Pancreas (tissue), 10 donors: ENCODE measurements at regions not wholly inside any gene's neighbourhood (a gene's known extent, or its start where the extent isn't known, plus 50 kb on each side); places are given as distances from the start of the nearest gene placed in this dataset.

Experiments
- ATAC-seq, 4 donors: fragments of 200-7000 bp; cut with Tn5 transposase; one replicate each; pipeline versions ENCODE4 v1.8.0 to v1.9.1; 2020; ENCODE audit warnings: mild to moderate bottlenecking in 4 of 4, moderate library complexity in 4 of 4
- DNase-seq, 6 donors: peaks; one replicate each; pipeline ENCODE4 v3.0.0-alpha.2; 2020
- FAIRE-seq: peaks from 2 replicates; lab custom pipeline; 2012; peaks lifted over from hg19 to GRCh38; lab: Jason Lieb, UNC
- H3K27ac ChIP-seq, 4 donors: fragments of 200-600 bp; sonication (generic); 1 replicate in 3 of 4; 2 replicates in 1 of 4; pipeline versions ENCODE4 v1.5.0 to v1.8.0; 2020
- H3K27me3 ChIP-seq, 4 donors: fragments of 200-600 bp; one replicate each; pipeline ENCODE4 v1.8.0; 2021
- H3K36me3 ChIP-seq, 3 donors: fragments of 200-600 bp; sonication (generic) in 1 of 3; one replicate each; pipeline versions ENCODE4 v1.5.0 to v1.8.0; 2020 to 2021
- H3K4me1 ChIP-seq, 3 donors: fragments of 200-600 bp; one replicate each; pipeline ENCODE4 v1.8.0; 2021
- H3K4me3 ChIP-seq, 4 donors: fragments of 200-600 bp; sonication (generic) in 2 of 4; one replicate each; pipeline versions ENCODE4 v1.5.0 to v1.8.0; 2020 to 2021
- H3K9me3 ChIP-seq, 4 donors: fragments of 200-600 bp; one replicate each; pipeline ENCODE4 v1.8.0; 2021
- WGBS, 2 donors: extraction: QIAGEN DNeasy Blood & Tissue Kit; methylation state at CpG; one replicate each; pipeline ENCODE4 v1.1.7; 2013; 5-methylcytosine and 5-hydroxymethylcytosine counted together
- intact Hi-C, 3 donors: fragments of 100-400 bp; cut with DNase I; formaldehyde crosslinking; loops; one replicate each; pipeline versions ENCODE4 v1.11.1 to v1.14.2; 2022
- TF ChIP-seq, protein P1 (sequence below), 4 donors: fragments of 200-600 bp; sonication (generic) in 3 of 4; IDR thresholded peaks; one replicate each; pipeline versions ENCODE4 v1.5.0 to v1.8.0; 2021; ENCODE audit warnings: antibody characterized with exemption in 4 of 4
- donor health status: healthy with polysubstance abuse.
- donor health status: DM: no; HTN: no; CAD: no; lungs with moderate emphysema.
- donor health status: DM: no; HTN: no; CAD: no.
- donor health status: control.
- donor health status: control.
- donor health status: Bipolar disorder and iron deficiency.
- donor health status: DM: yes; HTN: yes; CAD: no.
- donor health status: DM: no; HTN: no; CAD: no.
- donor health status: DM: no; HTN: no; CAD: no.
- donor health status: DM: yes; HTN: yes; CAD: no.

DNA sequence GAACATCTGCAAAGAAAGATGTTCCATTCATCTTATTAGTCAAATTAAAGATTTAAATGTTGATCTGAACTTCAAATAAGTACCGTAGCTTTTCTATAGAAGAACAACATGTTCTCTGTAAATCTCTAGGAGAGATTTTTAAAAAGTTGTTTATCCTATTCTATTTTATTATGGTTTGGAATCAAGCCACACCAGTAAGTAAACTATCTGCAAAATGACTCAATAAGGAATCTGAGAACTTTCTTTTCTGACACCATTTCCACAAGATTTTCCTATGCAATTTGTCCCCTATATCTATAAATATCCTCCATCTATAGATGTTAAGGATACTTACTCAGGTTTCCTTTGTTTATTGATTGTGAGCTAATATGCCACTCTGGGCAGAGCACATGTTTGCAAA, 736.6 kb downstream of the CBLN2 start:
- no peak for FAIRE-seq

DNA sequence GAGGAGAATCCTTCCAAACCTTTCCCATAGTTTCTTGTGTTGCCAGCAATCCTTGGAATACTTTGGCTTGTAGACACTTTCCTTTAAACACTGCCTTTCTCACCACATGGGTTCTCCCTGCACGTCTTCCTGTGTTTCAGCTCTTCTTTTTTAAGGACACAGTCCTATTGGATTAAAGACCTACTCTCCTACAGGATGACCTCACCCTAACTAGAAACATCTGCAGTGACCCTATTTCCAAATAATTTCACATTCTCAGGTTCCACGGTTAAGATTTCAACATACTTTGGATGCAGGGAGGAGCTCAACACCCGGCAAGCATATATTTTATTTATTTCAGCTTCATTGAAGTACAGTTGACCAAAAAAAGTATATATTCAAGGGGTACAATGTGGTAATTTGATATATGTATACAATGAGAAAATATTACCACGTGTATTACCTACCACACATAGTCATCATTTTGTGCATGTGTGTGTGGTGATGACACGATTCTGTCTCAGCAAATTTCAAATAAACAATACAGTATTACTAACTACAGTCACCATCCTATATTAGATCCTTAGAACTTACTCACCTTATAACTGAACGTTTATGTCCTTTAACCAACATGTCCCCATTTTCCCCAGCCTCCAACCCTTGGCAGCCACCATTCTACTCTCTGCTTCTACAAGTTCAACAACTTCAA, 745.0 kb downstream of the CBLN2 start:
- Histone ChIP-seq H3K27me3 (no peaks in the 10 kb centered on the region), H3K9me3 (no peaks in the 10 kb centered on the region), H3K27ac (no peak overlapping the region), H3K4me3 (no peak overlapping the region), H3K4me1 (no peaks in the 10 kb centered on the region), H3K36me3 (no peaks in the 10 kb centered on the region)
- TF ChIP-seq, protein P1, sequence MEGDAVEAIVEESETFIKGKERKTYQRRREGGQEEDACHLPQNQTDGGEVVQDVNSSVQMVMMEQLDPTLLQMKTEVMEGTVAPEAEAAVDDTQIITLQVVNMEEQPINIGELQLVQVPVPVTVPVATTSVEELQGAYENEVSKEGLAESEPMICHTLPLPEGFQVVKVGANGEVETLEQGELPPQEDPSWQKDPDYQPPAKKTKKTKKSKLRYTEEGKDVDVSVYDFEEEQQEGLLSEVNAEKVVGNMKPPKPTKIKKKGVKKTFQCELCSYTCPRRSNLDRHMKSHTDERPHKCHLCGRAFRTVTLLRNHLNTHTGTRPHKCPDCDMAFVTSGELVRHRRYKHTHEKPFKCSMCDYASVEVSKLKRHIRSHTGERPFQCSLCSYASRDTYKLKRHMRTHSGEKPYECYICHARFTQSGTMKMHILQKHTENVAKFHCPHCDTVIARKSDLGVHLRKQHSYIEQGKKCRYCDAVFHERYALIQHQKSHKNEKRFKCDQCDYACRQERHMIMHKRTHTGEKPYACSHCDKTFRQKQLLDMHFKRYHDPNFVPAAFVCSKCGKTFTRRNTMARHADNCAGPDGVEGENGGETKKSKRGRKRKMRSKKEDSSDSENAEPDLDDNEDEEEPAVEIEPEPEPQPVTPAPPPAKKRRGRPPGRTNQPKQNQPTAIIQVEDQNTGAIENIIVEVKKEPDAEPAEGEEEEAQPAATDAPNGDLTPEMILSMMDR (IDR thresholded peaks at IDR 0.05) = no peak
- intact Hi-C loops = no loop called here
- ATAC-seq (no peak), FAIRE-seq (no peak), DNase-seq (no peak)
- 52 to 70% methylated on average over 6 of the region's 6 CpGs for WGBS, 2 donors

More for the DNA sequence above, 736.6 kb downstream of the CBLN2 start:
- H3K36me3 ChIP-seq = no peaks in the 10 kb centered on the region
- no peaks in the 10 kb centered on the region for H3K27me3 ChIP-seq
- H3K9me3 ChIP-seq = no peaks in the 10 kb centered on the region
- DNase-seq = no peak
- H3K4me1 ChIP-seq = peaks cover 0 to 7% (median 0%) of the 10 kb centered on the region in 3 donors
- intact Hi-C loops = no loop called here
- TF ChIP-seq, protein P1 (IDR thresholded peaks at IDR 0.05) = no peak
- no peak overlapping the region for H3K4me3 ChIP-seq
- 67 to 78% methylated on average over 1 of the region's 1 CpG for WGBS, 2 donors
- no peak overlapping the region for H3K27ac ChIP-seq
- no peak for ATAC-seq

DNA sequence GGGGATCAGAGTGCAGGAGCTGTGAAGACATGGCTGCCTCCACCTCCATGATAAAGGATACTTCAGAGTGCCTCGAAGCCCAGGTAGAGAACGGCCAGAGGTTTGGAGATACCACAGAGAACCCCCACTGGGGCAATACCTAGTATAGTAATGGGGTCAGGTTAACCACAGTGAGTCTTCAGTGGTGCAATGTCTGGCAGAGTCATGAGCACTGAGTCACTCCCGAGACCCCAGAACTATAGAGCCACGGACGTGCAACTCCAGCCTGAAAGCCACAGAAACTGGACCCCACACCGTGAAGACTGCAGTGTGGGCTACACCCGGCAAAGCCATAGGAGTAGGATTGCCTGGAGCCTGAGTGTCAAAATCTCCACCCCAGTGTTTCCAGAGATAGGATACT, 746.6 kb downstream of the CBLN2 start:
- FAIRE-seq (no peak), ATAC-seq (no peak), DNase-seq (no peak)
- TF ChIP-seq, protein P1 (IDR thresholded peaks at IDR 0.05) = no peak
- Histone ChIP-seq H3K4me1 (no peaks in the 10 kb centered on the region), H3K27ac (no peak overlapping the region), H3K36me3 (no peaks in the 10 kb centered on the region), H3K4me3 (no peak overlapping the region), H3K9me3 (no peaks in the 10 kb centered on the region), H3K27me3 (no peaks in the 10 kb centered on the region)
- 69 to 80% methylated on average over 7 of the region's 7 CpGs for WGBS, 2 donors
- intact Hi-C loops = no loop called here

DNA sequence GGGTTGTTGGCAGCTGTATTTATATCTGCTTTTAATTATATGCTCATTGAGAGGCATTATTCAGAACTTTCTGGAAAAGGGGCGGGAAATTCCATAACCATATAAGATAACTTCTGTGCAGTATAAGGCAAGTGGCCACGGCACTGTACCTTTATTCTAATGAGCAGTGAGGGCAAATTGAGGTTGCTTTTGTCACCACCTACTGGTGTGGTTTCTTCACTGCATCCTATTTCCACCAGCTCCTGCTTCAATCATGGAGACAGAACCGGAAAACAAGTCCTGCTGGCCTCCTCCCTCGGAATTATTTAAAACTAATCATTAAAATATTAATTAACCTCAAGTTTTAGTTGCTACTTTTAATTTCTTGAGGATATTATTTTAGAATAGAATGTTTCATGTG, 759.4 kb downstream of the CBLN2 start:
- TF ChIP-seq, protein P1 (IDR thresholded peaks at IDR 0.05) = no peak
- Histone ChIP-seq H3K4me3 (no peak overlapping the region), H3K27me3 (no peaks in the 10 kb centered on the region), H3K27ac (no peak overlapping the region), H3K9me3 (no peaks in the 10 kb centered on the region), H3K4me1 (no peaks in the 10 kb centered on the region), H3K36me3 (no peaks in the 10 kb centered on the region)
- DNase-seq (no peak), ATAC-seq (no peak), FAIRE-seq (no peak)
- intact Hi-C loops = no loop called here
- WGBS, 2 donors = 78 to 88% methylated on average over 4 of the region's 4 CpGs

DNA sequence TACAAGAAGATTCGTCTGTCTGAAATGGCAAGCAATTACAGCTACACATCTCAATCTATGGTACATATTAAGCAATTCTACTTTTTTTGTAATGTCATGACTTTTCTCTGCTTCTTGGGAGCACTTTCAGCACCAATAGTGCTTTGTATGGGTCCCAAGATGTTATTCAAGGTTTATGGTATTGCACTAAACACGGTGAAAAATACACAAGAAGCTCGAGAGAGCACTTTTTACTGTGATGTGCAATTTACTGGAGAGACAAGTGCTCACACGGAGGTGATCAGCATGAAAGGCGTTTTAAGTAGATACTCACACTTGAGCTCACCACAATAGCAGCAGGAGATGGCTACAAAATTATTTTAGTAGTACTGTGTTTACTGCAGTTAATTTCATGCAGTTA, 783.6 kb downstream of the CBLN2 start:
- ATAC-seq (no peak), FAIRE-seq (no peak), DNase-seq (no peak)
- no peaks in the 10 kb centered on the region for H3K9me3 ChIP-seq
- H3K4me1 ChIP-seq = no peaks in the 10 kb centered on the region
- 54 to 59% methylated on average over 5 of the region's 5 CpGs for WGBS, 2 donors
- H3K4me3 ChIP-seq = no peak overlapping the region
- no peak overlapping the region for H3K27ac ChIP-seq
- intact Hi-C loops = no loop called here
- TF ChIP-seq, protein P1 (IDR thresholded peaks at IDR 0.05) = no peak
- H3K36me3 ChIP-seq = no peaks in the 10 kb centered on the region
- H3K27me3 ChIP-seq = no peaks in the 10 kb centered on the region
